C4-2B (cell line): ENCODE measurements at regions not wholly inside any gene's neighbourhood (a gene's known extent, or its start where the extent isn't known, plus 50 kb on each side); places are given as distances from the start of the nearest gene placed in this dataset.

Source experiments
- ZFX ChIP-seq: fragments of 450-650 bp; IDR thresholded peaks from 2 replicates; pipeline ENCODE4 v1.6.1; 2017
- TF ChIP-seq, protein P1 (sequence below): fragments of 450-650 bp; conservative IDR thresholded peaks from 2 replicates; pipeline ENCODE4 v1.5.1; 2017; ENCODE audit warnings: mild to moderate bottlenecking

GRCh38 chr5:75952963-75953362 is 130.2 kb upstream of the SV2C start:
- TF ChIP-seq, protein P1, sequence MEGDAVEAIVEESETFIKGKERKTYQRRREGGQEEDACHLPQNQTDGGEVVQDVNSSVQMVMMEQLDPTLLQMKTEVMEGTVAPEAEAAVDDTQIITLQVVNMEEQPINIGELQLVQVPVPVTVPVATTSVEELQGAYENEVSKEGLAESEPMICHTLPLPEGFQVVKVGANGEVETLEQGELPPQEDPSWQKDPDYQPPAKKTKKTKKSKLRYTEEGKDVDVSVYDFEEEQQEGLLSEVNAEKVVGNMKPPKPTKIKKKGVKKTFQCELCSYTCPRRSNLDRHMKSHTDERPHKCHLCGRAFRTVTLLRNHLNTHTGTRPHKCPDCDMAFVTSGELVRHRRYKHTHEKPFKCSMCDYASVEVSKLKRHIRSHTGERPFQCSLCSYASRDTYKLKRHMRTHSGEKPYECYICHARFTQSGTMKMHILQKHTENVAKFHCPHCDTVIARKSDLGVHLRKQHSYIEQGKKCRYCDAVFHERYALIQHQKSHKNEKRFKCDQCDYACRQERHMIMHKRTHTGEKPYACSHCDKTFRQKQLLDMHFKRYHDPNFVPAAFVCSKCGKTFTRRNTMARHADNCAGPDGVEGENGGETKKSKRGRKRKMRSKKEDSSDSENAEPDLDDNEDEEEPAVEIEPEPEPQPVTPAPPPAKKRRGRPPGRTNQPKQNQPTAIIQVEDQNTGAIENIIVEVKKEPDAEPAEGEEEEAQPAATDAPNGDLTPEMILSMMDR, result no peak
- no peak for TF ChIP-seq ZFX
